SU-DHL-6 (cell line): ENCODE measurements at regions not wholly inside any gene's neighbourhood (a gene's known extent, or its start where the extent isn't known, plus 50 kb on each side); places are given as distances from the start of the nearest gene placed in this dataset.

Source experiments
- H2AFZ ChIP-seq: fragments of 200-600 bp; sonication (generic); 2 replicates; pipeline ENCODE4 v1.6.1; 2014; ENCODE audit warnings: low read depth, mild to moderate bottlenecking, moderate library complexity, mixed read lengths, antibody characterized with exemption, low read length; ENCODE audit not compliant: severe bottlenecking
- H3F3A ChIP-seq: fragments of 200-600 bp; shearing (Covaris generic); 2 replicates; pipeline ENCODE4 v1.6.0; 2016; ENCODE audit warnings: antibody characterized with exemption, mild to moderate bottlenecking; ENCODE audit not compliant: insufficient read depth
- H3K27ac ChIP-seq: fragments of 200-600 bp; sonication (generic); 2 replicates; pipeline ENCODE4 v1.5.1; 2016; ENCODE audit warnings: low read depth, mild to moderate bottlenecking, low read length, moderate library complexity, mixed read lengths
- H3K27me3 ChIP-seq: fragments of 200-600 bp; sonication (generic), shearing (Covaris generic); 2 replicates; pipeline ENCODE4 v1.6.0; 2014; ENCODE audit warnings: mild to moderate bottlenecking, low read length
- H3K36me3 ChIP-seq: fragments of 200-600 bp; sonication (generic); 2 replicates; pipeline ENCODE4 v1.6.1; 2014; ENCODE audit warnings: mild to moderate bottlenecking, low read length, mixed read lengths
- H3K4me2 ChIP-seq: fragments of 300-600, 200-600 bp; shearing (Covaris generic), sonication (generic); 2 replicates; pipeline ENCODE4 v1.6.0; 2014; ENCODE audit warnings: low read length, low read depth, mild to moderate bottlenecking; ENCODE audit not compliant: poor library complexity, severe bottlenecking
- H3K4me3 ChIP-seq: fragments of 200-600 bp; sonication (generic); 2 replicates; pipeline ENCODE4 v1.5.1; 2014; ENCODE audit warnings: antibody characterized with exemption, low read length, mild to moderate bottlenecking, mixed read lengths; ENCODE audit not compliant: insufficient read depth, poor library complexity, severe bottlenecking
- H3K79me2 ChIP-seq: fragments of 200-600 bp; sonication (generic); 2 replicates; pipeline ENCODE4 v1.6.1; 2014; ENCODE audit warnings: mild to moderate bottlenecking, low read length, moderate library complexity; ENCODE audit not compliant: insufficient read depth
- H3K9ac ChIP-seq: fragments of 200-600 bp; sonication (generic); 2 replicates; pipeline ENCODE4 v1.7.0; 2014; ENCODE audit warnings: mild to moderate bottlenecking, low read length
- H3K9me2 ChIP-seq: fragments of 200-600 bp; sonication (generic); replicated peaks from 2 replicates; pipeline ENCODE4 v1.6.1; 2014; ENCODE audit warnings: low read length; ENCODE audit not compliant: insufficient read depth
- H3K9me3 ChIP-seq: fragments of 200-600 bp; sonication (generic); 2 replicates; pipeline ENCODE4 v1.6.1; 2014; ENCODE audit warnings: low read length, mixed read lengths; ENCODE audit not compliant: insufficient read depth
- H4K20me1 ChIP-seq: fragments of 200-600 bp; sonication (generic); 2 replicates; pipeline ENCODE4 v1.6.1; 2014; ENCODE audit warnings: low read depth, mild to moderate bottlenecking, antibody characterized with exemption, low read length, moderate library complexity, mixed read lengths
- CTCF ChIP-seq: fragments of 200-600 bp; sonication (generic); IDR thresholded peaks from one replicate; pipeline ENCODE4 v1.5.1; 2017; ENCODE audit warnings: antibody characterized with exemption, mild to moderate bottlenecking, low read length, moderate library complexity; ENCODE audit not compliant: insufficient read depth, poor library complexity, severe bottlenecking
- EZH2phosphoT487 ChIP-seq: fragments of 200-600 bp; sonication (generic), shearing (Covaris generic); conservative IDR thresholded peaks from 2 replicates; pipeline ENCODE4 v1.6.1; 2018; ENCODE audit warnings: mild to moderate bottlenecking, antibody characterized with exemption, low read length, moderate library complexity, mixed read lengths

GRCh38 chr19:31511098-31511497 is 161.9 kb upstream of the TSHZ3 start:
- TF ChIP-seq EZH2phosphoT487 = no peak
- no peak for TF ChIP-seq CTCF
- Histone ChIP-seq H3K4me3 (no peak overlapping the region), H3K79me2 (no peaks in the 10 kb centered on the region), H3K27me3 (no peaks in the 10 kb centered on the region), H3K9ac (no peak overlapping the region), H3F3A (no peaks in the 10 kb centered on the region), H3K9me3 (no peaks in the 10 kb centered on the region), H4K20me1 (no peaks in the 10 kb centered on the region), H3K36me3 (no peaks in the 10 kb centered on the region), H2AFZ (no peak overlapping the region), H3K27ac (no peak overlapping the region), H3K4me2 (no peak overlapping the region), H3K9me2 (no peaks in the 10 kb centered on the region)

GRCh38 chr19:31511696-31512095 is 162.5 kb upstream of the TSHZ3 start:
- Histone ChIP-seq H3K9me3 (no peaks in the 10 kb centered on the region), H3K27me3 (no peaks in the 10 kb centered on the region), H3K4me3 (no peak overlapping the region), H2AFZ (no peak overlapping the region), H3F3A (no peaks in the 10 kb centered on the region), H3K27ac (no peak overlapping the region), H3K79me2 (no peaks in the 10 kb centered on the region), H3K9me2 (no peaks in the 10 kb centered on the region), H3K36me3 (no peaks in the 10 kb centered on the region), H3K4me2 (no peak overlapping the region), H4K20me1 (no peaks in the 10 kb centered on the region), H3K9ac (no peak overlapping the region)
- TF ChIP-seq EZH2phosphoT487 (no peak), CTCF (no peak)

- Histone ChIP-seq H3K4me3 (no peak overlapping the region), H3F3A (no peaks in the 10 kb centered on the region)
- no peak for TF ChIP-seq EZH2phosphoT487
- TF ChIP-seq CTCF = no peak
Measured at GRCh38 chr19:31512181-31512970, 163.1 kb upstream of the TSHZ3 start.

More at GRCh38 chr19:31512181-31512970, 163.1 kb upstream of the TSHZ3 start:
- Histone ChIP-seq H3K27me3 (no peaks in the 10 kb centered on the region), H3K27ac (no peak overlapping the region), H3K9me3 (no peaks in the 10 kb centered on the region), H3K9me2 (no peaks in the 10 kb centered on the region), H4K20me1 (no peaks in the 10 kb centered on the region), H3K9ac (no peak overlapping the region), H2AFZ (no peak overlapping the region), H3K4me2 (no peak overlapping the region), H3K79me2 (no peaks in the 10 kb centered on the region), H3K36me3 (no peaks in the 10 kb centered on the region)
